ENCODE measurements at regions not wholly inside any gene's neighbourhood (a gene's known extent, or its start where the extent isn't known, plus 50 kb on each side); places are given as distances from the start of the nearest gene placed in this dataset.

- TF ChIP-seq EZH2phosphoT487 (IDR thresholded peaks at IDR 0.05; ENCODE audit: insufficient read depth, low read depth) (no peak), EZH2 (IDR thresholded peaks at IDR 0.05; ENCODE audit: insufficient read depth, poor library complexity, severe bottlenecking) (no peak)
These were observed 131.2 kb upstream of the ERBB4 start for GRCh38 chr2:212669761-212670160.
